OCI-LY3 (cell line): ENCODE measurements at regions not wholly inside any gene's neighbourhood (a gene's known extent, or its start where the extent isn't known, plus 50 kb on each side); places are given as distances from the start of the nearest gene placed in this dataset.

Source experiments
- EZH2phosphoT487 ChIP-seq: fragments of 200-600 bp; shearing (Covaris generic); IDR thresholded peaks from 2 replicates; pipeline ENCODE4 v1.6.1; 2018; ENCODE audit warnings: antibody characterized with exemption, mixed run types, low read depth
- TF ChIP-seq, protein P1 (sequence below): fragments of 200-600, 300-600 bp; sonication (generic); IDR thresholded peaks from 2 replicates; pipeline ENCODE4 v1.5.1; 2014; ENCODE audit warnings: antibody characterized with exemption, low read length, low read depth

GRCh38 chr7:66557214-66558200 lies 71.2 kb upstream of the KCTD7 start:
- TF ChIP-seq, protein P1, sequence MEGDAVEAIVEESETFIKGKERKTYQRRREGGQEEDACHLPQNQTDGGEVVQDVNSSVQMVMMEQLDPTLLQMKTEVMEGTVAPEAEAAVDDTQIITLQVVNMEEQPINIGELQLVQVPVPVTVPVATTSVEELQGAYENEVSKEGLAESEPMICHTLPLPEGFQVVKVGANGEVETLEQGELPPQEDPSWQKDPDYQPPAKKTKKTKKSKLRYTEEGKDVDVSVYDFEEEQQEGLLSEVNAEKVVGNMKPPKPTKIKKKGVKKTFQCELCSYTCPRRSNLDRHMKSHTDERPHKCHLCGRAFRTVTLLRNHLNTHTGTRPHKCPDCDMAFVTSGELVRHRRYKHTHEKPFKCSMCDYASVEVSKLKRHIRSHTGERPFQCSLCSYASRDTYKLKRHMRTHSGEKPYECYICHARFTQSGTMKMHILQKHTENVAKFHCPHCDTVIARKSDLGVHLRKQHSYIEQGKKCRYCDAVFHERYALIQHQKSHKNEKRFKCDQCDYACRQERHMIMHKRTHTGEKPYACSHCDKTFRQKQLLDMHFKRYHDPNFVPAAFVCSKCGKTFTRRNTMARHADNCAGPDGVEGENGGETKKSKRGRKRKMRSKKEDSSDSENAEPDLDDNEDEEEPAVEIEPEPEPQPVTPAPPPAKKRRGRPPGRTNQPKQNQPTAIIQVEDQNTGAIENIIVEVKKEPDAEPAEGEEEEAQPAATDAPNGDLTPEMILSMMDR, result peak; percentile 85
- TF ChIP-seq EZH2phosphoT487, result no peak
